Kidney (tissue), 13 donors: ENCODE measurements at regions not wholly inside any gene's neighbourhood (a gene's known extent, or its start where the extent isn't known, plus 50 kb on each side); places are given as distances from the start of the nearest gene placed in this dataset.

Experiments used
- DNase-seq, 5 donors: peaks; one replicate each; pipeline ENCODE4 v3.0.0-alpha.2; 2013 to 2020
- FAIRE-seq: peaks from 2 replicates; lab custom pipeline; 2012; peaks lifted over from hg19 to GRCh38; lab: Jason Lieb, UNC
- H3K27ac ChIP-seq, 2 donors: one replicate each; pipeline ENCODE4 v1.7.0; 2013; ENCODE audit warnings: low read depth in 2 of 2, low read length in 2 of 2, inconsistent platforms in 1 of 2
- H3K27me3 ChIP-seq: one replicate; pipeline ENCODE4 v1.7.1; 2013; ENCODE audit warnings: low read length, inconsistent platforms; ENCODE audit not compliant: control insufficient read depth, insufficient read depth
- H3K36me3 ChIP-seq, 3 donors: one replicate each; pipeline versions ENCODE4 v1.7.0 to v1.7.1; 2013; ENCODE audit warnings: low read length in 3 of 3, control low read depth in 1 of 3, inconsistent platforms in 1 of 3; ENCODE audit not compliant: insufficient read depth in 3 of 3, control insufficient read depth in 2 of 3
- H3K4me1 ChIP-seq, 3 donors: one replicate each; pipeline versions ENCODE4 v1.7.0 to v1.7.1; 2013; ENCODE audit warnings: low read length in 3 of 3, inconsistent platforms in 1 of 3, low read depth in 1 of 3; ENCODE audit not compliant: control insufficient read depth in 2 of 3, insufficient read depth in 2 of 3
- H3K4me3 ChIP-seq, 3 donors: one replicate each; pipeline versions ENCODE4 v1.7.0 to v1.8.1; 2013; ENCODE audit warnings: low read length in 3 of 3, control low read depth in 1 of 3, inconsistent platforms in 1 of 3
- H3K9ac ChIP-seq, 3 donors: one replicate each; pipeline versions ENCODE4 v1.7.0 to v1.7.1; 2013; ENCODE audit warnings: low read length in 3 of 3, control low read depth in 1 of 3, inconsistent platforms in 1 of 3
- H3K9me3 ChIP-seq, 3 donors: one replicate each; pipeline versions ENCODE4 v1.7.0 to v1.7.1; 2013; ENCODE audit warnings: low read length in 3 of 3, control low read depth in 1 of 3, inconsistent platforms in 1 of 3; ENCODE audit not compliant: control insufficient read depth in 2 of 3, insufficient read depth in 1 of 3
- CTCF ChIP-seq: IDR thresholded peaks from 3 replicates; pipeline ENCODE4 v1.5.1; 2012; ENCODE audit warnings: mild to moderate bottlenecking, moderate library complexity, borderline replicate concordance; ENCODE audit not compliant: insufficient read depth; ENCODE audit errors: extremely low read depth
- intact Hi-C: fragments of 100-400 bp; cut with DNase I; formaldehyde crosslinking; loops from one replicate; pipeline ENCODE4 v1.11.1; 2022
- donor health status: control.
- donor health status: control.
- donor health status: control.
- donor health status: control.
- donor health status: control.
- donor health status: DM: yes; HTN: yes; CAD: no.
- donor health status: Normal renal cell carcinoma (clear cell type).

- Histone ChIP-seq H3K4me1 (no peaks in the 10 kb centered on the region), H3K9ac (no peak overlapping the region), H3K27ac (no peak overlapping the region), H3K9me3 (peaks cover 0 to 8% (median 5%) of the 10 kb centered on the region in 3 donors), H3K36me3 (peaks cover 0 to 4% (median 0%) of the 10 kb centered on the region in 3 donors), H3K27me3 (peaks cover 13% of the 10 kb centered on the region), H3K4me3 (no peak overlapping the region)
- no peak for TF ChIP-seq CTCF
- DNase-seq (no peak), FAIRE-seq (no peak)
- intact Hi-C loops = no loop called here
Measured at GRCh38 chr1:30340934-30341333, 382.5 kb downstream of the MATN1 start.

DNA sequence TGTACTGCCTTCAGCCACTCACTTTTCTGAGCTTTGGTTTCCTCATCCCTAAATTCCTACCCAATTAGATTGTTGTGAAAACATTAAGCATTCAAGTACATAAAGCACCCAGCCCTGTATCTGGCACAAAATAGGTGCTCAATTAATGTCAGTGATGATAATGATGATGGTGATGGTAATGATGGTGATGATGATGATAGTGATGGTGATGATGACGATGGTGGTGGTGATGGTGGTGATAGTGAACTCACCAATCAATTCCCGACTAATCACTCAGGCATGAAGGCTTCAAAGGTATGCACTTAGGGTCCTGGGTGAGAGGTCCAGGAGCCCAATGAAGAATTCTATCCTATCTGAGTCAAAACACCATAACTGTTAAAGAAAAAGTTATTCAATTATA is 383.5 kb downstream of the MATN1 start:
- Histone ChIP-seq H3K27me3 (peaks cover 13% of the 10 kb centered on the region), H3K36me3 (peaks cover 0 to 4% (median 0%) of the 10 kb centered on the region in 3 donors), H3K27ac (no peak overlapping the region), H3K4me1 (no peaks in the 10 kb centered on the region), H3K9me3 (peaks cover 0 to 8% (median 5%) of the 10 kb centered on the region in 3 donors), H3K4me3 (no peak overlapping the region), H3K9ac (no peak overlapping the region)
- DNase-seq (no peak), FAIRE-seq (no peak)
- TF ChIP-seq CTCF = no peak
- intact Hi-C loops = no loop called here

- Histone ChIP-seq H3K9ac (no peak overlapping the region), H3K4me3 (peak overlapping the region in 1 of 3 donors; percentile 8), H3K27me3 (peaks cover 13% of the 10 kb centered on the region), H3K36me3 (peaks cover 0 to 4% (median 0%) of the 10 kb centered on the region in 3 donors), H3K4me1 (no peaks in the 10 kb centered on the region), H3K9me3 (peaks cover 0 to 8% (median 5%) of the 10 kb centered on the region in 3 donors), H3K27ac (no peak overlapping the region)
- no peak for TF ChIP-seq CTCF
- no peak for FAIRE-seq
- intact Hi-C loops = no loop called here
- DNase-seq = no peak
Measured at GRCh38 chr1:30338765-30339164, 384.6 kb downstream of the MATN1 start.

GRCh38 chr1:30337324-30337620 is 386.1 kb downstream of the MATN1 start:
- peaks cover 13% of the 10 kb centered on the region for H3K27me3 ChIP-seq
- intact Hi-C loops = no loop called here
- TF ChIP-seq CTCF = no peak
- no peak overlapping the region for H3K9ac ChIP-seq
- H3K9me3 ChIP-seq = peaks cover 0 to 5% (median 0%) of the 10 kb centered on the region in 3 donors
- no peak overlapping the region for H3K27ac ChIP-seq
- H3K4me1 ChIP-seq = no peaks in the 10 kb centered on the region
- no peak overlapping the region for H3K4me3 ChIP-seq
- peak in 1 of 5 donors; percentile 3 for DNase-seq
- peaks cover 0 to 4% (median 0%) of the 10 kb centered on the region in 3 donors for H3K36me3 ChIP-seq
- FAIRE-seq = no peak
